GM18499 (cell line): ENCODE measurements at regions not wholly inside any gene's neighbourhood (a gene's known extent, or its start where the extent isn't known, plus 50 kb on each side); places are given as distances from the start of the nearest gene placed in this dataset.

Source experiments
- ATAC-seq: cut with Tn5 transposase; IDR thresholded peaks from one replicate; pipeline ENCODE4 v1.9.1; 2021; ENCODE audit warnings: moderate number of reproducible peaks; ENCODE audit not compliant: insufficient read depth, unreplicated experiment

DNA sequence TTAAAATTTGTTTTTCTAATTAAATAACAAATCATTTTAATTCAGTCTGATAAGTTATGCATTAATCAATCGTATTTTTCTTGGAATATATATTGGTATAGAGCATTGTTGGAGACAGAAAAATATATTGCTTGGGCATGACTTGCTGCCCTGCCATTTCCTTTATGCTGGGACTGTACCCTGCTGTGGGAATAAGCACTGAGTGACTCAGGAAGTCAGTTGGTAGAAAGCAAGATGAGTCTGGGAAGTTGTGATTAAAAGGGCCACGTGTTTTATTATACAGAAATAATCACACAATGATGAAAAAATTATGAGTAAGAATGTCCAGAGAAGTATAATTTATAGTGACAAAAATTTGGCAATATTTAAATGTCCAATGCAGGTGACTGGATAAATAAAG, 139.5 kb downstream of the KIF18A start:
- ATAC-seq = no peak

DNA sequence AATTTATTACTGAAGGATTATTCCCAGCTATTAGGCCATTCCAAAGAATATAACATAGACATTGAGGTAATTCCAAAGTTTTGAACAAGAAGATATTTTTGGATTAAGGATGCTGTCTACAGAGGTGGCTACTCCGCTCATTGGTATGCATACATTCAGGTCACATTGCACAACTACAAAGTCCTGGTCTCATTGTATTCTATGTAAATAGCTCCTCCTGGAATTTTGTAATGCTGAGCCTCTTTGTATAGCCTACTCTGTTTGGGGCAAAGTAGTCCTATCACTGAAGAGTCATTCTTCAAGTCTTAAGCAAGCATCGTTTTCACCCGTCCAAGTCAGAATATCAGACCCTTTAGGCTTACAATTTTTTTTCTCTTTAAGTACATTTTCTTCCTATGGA, 142.4 kb downstream of the KIF18A start:
- no peak for ATAC-seq

DNA sequence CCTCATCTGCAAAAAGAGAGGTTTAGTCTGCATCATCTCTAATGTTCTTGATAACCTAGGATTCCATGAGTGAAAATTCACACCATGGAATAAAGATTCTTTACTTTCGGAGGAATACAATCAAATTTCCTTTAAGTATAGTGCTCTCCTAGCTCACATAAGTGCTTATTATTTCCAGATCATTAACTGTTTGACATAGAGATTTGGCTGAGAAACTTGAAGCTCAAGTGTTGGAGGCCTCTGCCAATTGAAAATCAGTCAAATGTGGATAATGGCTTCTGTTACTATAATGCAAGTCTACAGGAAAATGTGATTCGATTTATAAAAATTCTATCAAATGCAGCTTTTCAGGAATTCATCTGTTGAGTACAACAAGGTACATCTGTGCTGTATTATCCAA, 144.6 kb downstream of the KIF18A start:
- no peak for ATAC-seq

DNA sequence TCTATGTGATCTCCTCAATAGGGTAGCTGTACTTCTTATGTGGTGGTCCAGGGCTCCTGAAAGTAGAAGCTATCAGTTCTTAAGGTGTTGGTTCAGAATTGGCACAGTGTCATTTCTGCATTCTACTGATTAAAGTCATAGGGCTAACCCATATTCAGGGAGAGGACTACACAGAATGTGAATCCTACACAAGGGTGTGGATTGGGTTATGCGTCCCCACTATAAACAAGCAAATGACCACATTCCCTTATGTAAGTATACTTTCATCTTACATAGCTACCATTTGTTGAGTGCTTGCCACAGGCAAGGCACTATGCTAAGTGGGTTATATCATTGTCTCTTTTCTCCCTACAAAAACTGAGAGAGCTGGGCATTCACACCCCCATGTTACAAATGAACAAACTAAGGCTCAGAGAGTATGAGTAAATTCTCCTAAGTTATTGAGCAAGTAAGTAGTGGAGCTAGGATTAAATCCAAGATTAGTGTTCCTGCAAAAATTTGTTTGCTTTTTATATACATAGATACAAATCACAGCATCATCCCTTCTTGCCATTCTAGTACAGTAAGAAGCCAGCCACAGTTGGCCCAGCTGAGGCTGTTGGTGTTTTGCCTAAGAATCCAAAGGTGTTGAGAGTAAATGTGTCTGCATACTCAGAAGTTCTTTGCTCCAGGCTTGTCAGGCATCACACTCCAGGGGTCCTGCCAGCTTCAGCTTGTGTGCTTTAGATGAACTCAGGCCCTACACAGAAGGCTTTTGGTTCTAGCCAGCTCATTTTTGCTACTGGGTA, 157.8 kb downstream of the KIF18A start:
- no peak for ATAC-seq

- ATAC-seq = no peak
These were observed 162.6 kb downstream of the KIF18A start for GRCh38 chr11:27945348-27945747.

- no peak for ATAC-seq
These were observed 169.9 kb downstream of the KIF18A start for GRCh38 chr11:27938011-27938410.

GRCh38 chr11:27934830-27935145, 173.2 kb downstream of the KIF18A start:
- ATAC-seq = no peak

GRCh38 chr11:27933992-27934829, 173.7 kb downstream of the KIF18A start:
- ATAC-seq = no peak

GRCh38 chr11:27931770-27932169, 176.2 kb downstream of the KIF18A start:
- ATAC-seq = no peak

- no peak for ATAC-seq
These were observed 177.0 kb downstream of the KIF18A start for GRCh38 chr11:27930946-27931345.

DNA sequence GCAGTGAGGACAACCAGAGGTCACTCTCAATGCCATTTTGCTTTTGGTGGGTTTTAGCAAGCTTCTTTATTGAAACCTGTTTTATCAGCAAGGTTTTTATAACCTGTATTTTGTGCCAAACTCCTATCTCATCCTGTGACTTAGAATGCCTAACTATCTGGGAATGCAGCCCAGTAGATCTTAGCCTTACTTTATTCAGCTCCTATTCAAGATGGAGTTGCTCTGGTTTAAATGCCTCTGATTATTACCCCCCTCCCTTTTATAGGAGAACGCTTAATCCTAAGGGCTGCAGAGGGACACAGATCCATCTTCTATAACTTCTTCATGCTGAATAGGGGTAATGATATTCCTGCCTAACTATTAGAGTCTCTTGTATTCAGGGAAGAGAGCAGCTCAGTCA, 179.1 kb downstream of the KIF18A start:
- no peak for ATAC-seq

GRCh38 chr11:27926981-27927481, 180.9 kb downstream of the KIF18A start:
- ATAC-seq = no peak

GRCh38 chr11:27926486-27926885, 181.5 kb downstream of the KIF18A start:
- ATAC-seq = no peak

GRCh38 chr11:27921472-27921871, 186.5 kb downstream of the KIF18A start:
- ATAC-seq = no peak

- peak; percentile 92 for ATAC-seq
These were observed 191.3 kb downstream of the KIF18A start for GRCh38 chr11:27916541-27917100.

GRCh38 chr11:27914080-27914479, 193.9 kb downstream of the KIF18A start:
- no peak for ATAC-seq

DNA sequence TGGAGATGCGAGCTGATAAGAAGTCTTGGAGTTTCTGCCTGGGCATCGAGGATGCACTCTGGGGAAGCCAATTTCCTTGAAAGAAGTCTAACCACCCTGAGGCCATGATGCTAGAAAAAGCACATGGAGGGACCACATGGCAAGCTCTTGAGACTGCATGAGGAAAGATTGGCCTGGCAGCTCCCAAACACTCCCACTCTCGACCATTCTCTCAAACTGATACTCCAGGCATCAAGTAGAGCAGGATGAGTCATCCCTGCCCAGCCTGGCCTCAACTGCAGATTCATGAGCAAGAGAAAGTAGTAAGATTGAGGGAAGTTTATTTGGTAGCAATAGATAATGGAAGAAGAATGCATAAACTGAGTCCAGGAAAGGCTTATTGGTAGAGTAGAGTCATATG, 194.3 kb downstream of the KIF18A start:
- ATAC-seq = no peak

GRCh38 chr11:27912916-27913315, 195.0 kb downstream of the KIF18A start:
- no peak for ATAC-seq

GRCh38 chr11:27910186-27910931, 197.6 kb downstream of the KIF18A start:
- ATAC-seq = no peak

- no peak for ATAC-seq
These were observed 198.6 kb downstream of the KIF18A start for GRCh38 chr11:27909386-27909785.

DNA sequence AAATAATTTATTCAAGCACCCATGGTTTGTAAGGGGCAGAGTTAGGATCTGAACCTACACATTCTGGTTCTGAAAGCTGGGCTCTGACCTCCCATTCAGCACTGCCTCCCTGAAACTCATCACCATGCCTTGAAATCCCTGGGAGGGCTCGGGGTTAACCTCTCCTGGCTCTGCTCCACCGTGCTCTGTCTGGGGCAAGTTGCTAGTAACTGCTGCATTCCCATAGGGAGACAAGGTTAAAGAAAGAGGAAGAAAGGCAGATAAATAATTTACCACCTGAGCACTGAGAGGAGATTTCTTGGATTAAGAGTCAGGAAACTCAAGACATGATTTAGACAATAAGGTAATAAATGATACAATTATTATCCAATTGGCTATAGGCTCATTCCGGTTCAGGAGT, 199.3 kb downstream of the KIF18A start:
- ATAC-seq = no peak
